ENCODE measurements at regions not wholly inside any gene's neighbourhood (a gene's known extent, or its start where the extent isn't known, plus 50 kb on each side); places are given as distances from the start of the nearest gene placed in this dataset.
"Not testable (repeated sequence)": the region's sequence is repeated elsewhere in the genome, so short reads cannot be mapped to it uniquely, and the experiment has no call there.

DNA sequence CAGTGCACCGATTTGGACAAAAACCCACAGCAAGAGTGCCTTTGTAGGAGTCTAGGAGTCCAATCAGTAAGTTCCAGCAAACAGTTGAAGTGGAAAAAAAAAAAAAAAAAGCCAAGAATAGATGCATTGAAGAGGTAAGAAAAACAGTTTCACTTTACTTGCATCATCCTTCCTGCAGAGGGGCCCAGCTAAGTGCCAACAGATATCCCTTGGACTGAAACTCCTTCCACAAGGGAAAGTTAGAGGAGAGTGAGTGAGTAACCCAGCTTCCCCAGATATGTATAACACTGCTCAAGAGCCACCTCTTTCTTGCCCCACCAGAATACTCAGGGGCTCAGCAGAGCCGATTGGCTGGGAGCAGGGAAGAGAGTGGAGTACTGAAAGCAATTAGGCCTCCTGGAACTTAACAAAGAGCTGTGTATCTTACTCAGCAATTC lies 617.7 kb upstream of the SMIM31 start:
- Histone ChIP-seq H3K4me1 (no peaks in the 10 kb centered on the region), H3K4me3 (no peak overlapping the region), H3K9me3 (no peaks in the 10 kb centered on the region), H3K36me3 (no peaks in the 10 kb centered on the region), H3K27ac (no peak overlapping the region), H3K27me3 (no peaks in the 10 kb centered on the region)
- DNase-seq (ENCODE audit: low spot score in 2 of 2) = no peak
- 82% methylated on average over 2 of the region's 2 CpGs for WGBS
- TF ChIP-seq POLR2AphosphoS5 (IDR thresholded peaks at IDR 0.05) = no peak
- TF ChIP-seq POLR2A (IDR thresholded peaks at IDR 0.05) = no peak
- no peak for TF ChIP-seq EP300 (IDR thresholded peaks at IDR 0.05)
- TF ChIP-seq, protein P1, sequence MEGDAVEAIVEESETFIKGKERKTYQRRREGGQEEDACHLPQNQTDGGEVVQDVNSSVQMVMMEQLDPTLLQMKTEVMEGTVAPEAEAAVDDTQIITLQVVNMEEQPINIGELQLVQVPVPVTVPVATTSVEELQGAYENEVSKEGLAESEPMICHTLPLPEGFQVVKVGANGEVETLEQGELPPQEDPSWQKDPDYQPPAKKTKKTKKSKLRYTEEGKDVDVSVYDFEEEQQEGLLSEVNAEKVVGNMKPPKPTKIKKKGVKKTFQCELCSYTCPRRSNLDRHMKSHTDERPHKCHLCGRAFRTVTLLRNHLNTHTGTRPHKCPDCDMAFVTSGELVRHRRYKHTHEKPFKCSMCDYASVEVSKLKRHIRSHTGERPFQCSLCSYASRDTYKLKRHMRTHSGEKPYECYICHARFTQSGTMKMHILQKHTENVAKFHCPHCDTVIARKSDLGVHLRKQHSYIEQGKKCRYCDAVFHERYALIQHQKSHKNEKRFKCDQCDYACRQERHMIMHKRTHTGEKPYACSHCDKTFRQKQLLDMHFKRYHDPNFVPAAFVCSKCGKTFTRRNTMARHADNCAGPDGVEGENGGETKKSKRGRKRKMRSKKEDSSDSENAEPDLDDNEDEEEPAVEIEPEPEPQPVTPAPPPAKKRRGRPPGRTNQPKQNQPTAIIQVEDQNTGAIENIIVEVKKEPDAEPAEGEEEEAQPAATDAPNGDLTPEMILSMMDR (IDR thresholded peaks at IDR 0.05) = no peak

DNA sequence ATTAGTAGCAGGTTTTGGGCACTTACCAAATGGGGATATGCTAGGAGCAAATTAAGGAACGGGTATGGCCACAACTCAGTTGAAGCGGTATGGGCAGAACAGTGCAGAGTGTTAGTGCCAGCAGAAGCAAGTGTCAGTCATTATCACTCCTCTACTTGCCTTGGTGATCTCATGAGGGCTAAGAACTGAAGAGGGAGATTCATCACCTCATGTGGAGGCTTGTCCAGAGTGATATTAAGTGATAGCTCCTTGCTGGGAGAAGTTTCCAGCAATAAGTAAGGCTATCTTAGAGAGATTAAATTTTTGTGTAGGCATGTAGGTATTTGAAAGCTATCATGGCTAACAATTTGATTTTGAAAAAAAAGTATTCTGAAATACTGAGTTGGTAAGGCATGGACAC lies 615.4 kb upstream of the SMIM31 start:
- no peak overlapping the region for H3K27ac ChIP-seq
- WGBS = 80% methylated on average over 2 of the region's 2 CpGs
- H3K27me3 ChIP-seq = no peaks in the 10 kb centered on the region
- H3K36me3 ChIP-seq = no peaks in the 10 kb centered on the region
- H3K4me3 ChIP-seq = no peak overlapping the region
- DNase-seq (ENCODE audit: low spot score in 2 of 2) = no peak
- TF ChIP-seq EP300 (IDR thresholded peaks at IDR 0.05) (no peak), POLR2AphosphoS5 (IDR thresholded peaks at IDR 0.05) (no peak), POLR2A (IDR thresholded peaks at IDR 0.05) (no peak)
- TF ChIP-seq, protein P1 (IDR thresholded peaks at IDR 0.05) = no peak
- H3K4me1 ChIP-seq = no peaks in the 10 kb centered on the region
- H3K9me3 ChIP-seq = no peaks in the 10 kb centered on the region

DNA sequence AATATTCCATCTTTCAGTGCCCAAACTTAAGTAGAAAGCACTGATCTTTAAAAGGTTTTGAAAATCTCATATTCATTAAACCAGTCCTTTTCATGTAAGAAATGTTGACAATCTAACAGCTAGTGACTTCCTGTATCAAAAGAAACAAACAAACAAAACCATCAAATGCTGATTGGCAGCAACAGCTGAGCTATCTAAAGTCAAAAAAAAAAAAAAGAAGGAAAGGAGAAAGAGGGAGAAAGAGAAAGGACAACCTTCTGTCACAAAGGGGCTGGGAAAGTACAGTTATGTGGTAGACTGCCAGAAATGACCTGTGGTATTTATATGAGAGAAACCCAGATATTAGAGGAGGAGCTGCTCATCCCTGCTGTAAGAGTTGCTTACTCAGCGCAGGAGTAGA lies 614.6 kb upstream of the SMIM31 start:
- no peaks in the 10 kb centered on the region for H3K36me3 ChIP-seq
- H3K27ac ChIP-seq = no peak overlapping the region
- TF ChIP-seq EP300 (IDR thresholded peaks at IDR 0.05) (no peak), POLR2AphosphoS5 (IDR thresholded peaks at IDR 0.05) (no peak), POLR2A (IDR thresholded peaks at IDR 0.05) (no peak)
- TF ChIP-seq, protein P1 (IDR thresholded peaks at IDR 0.05) = no peak
- 100% methylated on average over 1 of the region's 1 CpG for WGBS
- H3K9me3 ChIP-seq = no peaks in the 10 kb centered on the region
- H3K4me3 ChIP-seq = no peak overlapping the region
- no peak for DNase-seq (ENCODE audit: low spot score in 2 of 2)
- no peaks in the 10 kb centered on the region for H3K27me3 ChIP-seq
- H3K4me1 ChIP-seq = no peaks in the 10 kb centered on the region

DNA sequence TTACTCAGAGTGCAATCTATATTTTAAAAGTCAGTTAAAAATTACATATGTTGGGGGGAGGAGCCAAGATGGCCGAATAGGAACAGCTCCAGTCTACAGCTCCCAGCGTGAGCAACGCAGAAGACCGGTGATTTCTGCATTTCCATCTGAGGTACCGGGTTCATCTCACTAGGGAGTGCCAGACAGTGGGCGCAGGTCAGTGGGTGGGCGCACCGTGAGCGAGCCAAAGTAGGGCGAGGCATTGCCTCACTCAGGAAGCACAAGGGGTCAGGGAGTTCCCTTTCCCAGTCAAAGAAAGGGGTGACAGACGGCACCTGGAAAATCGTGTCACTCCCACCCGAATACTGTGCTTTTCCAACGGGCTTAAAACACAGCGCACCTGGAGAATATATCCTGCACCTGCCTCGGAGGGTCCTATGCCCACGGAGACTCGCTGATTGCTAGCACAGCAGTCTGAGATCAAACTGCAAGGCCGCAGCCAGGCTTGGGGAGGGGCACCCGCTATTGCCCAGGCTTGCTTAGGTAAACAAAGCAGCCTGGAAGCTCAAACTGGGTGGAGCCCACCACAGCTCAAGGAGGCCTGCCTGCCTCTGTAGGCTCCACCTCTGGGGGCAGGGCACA lies 612.1 kb upstream of the SMIM31 start:
- H3K27me3 ChIP-seq; H3K36me3 ChIP-seq; H3K27ac ChIP-seq; DNase-seq (ENCODE audit: low spot score in 2 of 2); H3K4me1 ChIP-seq; H3K4me3 ChIP-seq; H3K9me3 ChIP-seq: not testable (repeated sequence)
- WGBS = 84% methylated on average over 17 of the region's 20 CpGs

DNA sequence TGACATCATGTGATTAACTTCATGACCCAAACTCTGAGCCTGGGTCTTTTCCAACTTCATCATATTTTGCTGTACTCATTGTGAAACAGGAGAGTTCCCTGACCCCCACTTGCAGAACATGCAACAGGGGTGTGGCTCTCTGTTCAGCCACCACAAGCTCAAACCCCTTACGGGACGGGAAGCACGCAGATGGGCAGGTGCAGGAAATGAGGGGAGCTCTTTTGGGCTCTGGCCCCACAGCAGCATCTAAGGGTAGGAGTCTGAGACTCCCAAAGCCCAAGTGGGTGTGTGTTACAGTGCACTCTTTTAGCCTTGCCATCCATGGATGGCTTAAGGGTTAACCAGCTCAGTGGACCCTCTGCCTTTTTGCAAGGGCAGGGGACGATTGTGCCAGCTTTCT lies 599.5 kb upstream of the SMIM31 start:
- H3K27me3 ChIP-seq = no peaks in the 10 kb centered on the region
- H3K9me3 ChIP-seq = no peaks in the 10 kb centered on the region
- no peak for DNase-seq (ENCODE audit: low spot score in 2 of 2)
- H3K4me3 ChIP-seq = no peak overlapping the region
- no peaks in the 10 kb centered on the region for H3K36me3 ChIP-seq
- WGBS = 77% methylated on average over 4 of the region's 4 CpGs
- no peaks in the 10 kb centered on the region for H3K4me1 ChIP-seq
- TF ChIP-seq POLR2A (IDR thresholded peaks at IDR 0.05) (no peak), EP300 (IDR thresholded peaks at IDR 0.05) (no peak), POLR2AphosphoS5 (IDR thresholded peaks at IDR 0.05) (no peak)
- TF ChIP-seq, protein P1 (IDR thresholded peaks at IDR 0.05) = no peak
- no peak overlapping the region for H3K27ac ChIP-seq

DNA sequence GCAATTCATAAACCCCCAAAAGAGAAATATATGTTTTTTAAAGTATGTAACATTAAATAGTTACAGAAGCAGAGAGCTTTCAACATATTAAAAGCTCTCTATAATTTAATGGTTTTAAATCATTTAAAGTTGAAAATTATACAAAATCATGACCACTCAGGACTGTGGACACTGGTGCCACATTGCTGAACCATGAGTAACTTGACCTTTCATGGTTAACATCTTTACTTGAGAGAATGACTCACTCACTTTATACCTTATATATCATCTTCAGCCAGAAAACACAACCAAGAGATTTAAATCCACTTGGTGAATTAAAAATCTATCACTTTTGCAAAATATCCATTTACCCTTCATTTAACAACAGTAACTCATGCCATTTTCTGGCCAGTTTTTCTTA lies 584.3 kb upstream of the SMIM31 start:
- no peak for TF ChIP-seq POLR2A (IDR thresholded peaks at IDR 0.05)
- TF ChIP-seq EP300 (IDR thresholded peaks at IDR 0.05) = no peak
- TF ChIP-seq POLR2AphosphoS5 (IDR thresholded peaks at IDR 0.05) = no peak
- TF ChIP-seq, protein P1 (IDR thresholded peaks at IDR 0.05) = no peak
- Histone ChIP-seq H3K36me3 (no peaks in the 10 kb centered on the region), H3K4me3 (no peak overlapping the region), H3K4me1 (no peaks in the 10 kb centered on the region), H3K27me3 (no peaks in the 10 kb centered on the region), H3K9me3 (no peaks in the 10 kb centered on the region), H3K27ac (no peak overlapping the region)
- DNase-seq (ENCODE audit: low spot score in 2 of 2) = no peak

Measured in suprapubic skin (tissue), 4 donors.